Panc1 (cell line): ENCODE measurements at regions not wholly inside any gene's neighbourhood (a gene's known extent, or its start where the extent isn't known, plus 50 kb on each side); places are given as distances from the start of the nearest gene placed in this dataset.

Source experiments
- ATAC-seq: fragments of 200-7000 bp; cut with Tn5 transposase; 2 replicates; pipeline ENCODE4 v1.9.1; 2020; ENCODE audit warnings: mild to moderate bottlenecking, moderate library complexity
- BruUV-seq: library from RNA; stranded (reverse); fragments of 400-500 nt; replicated peaks from 2 replicates; lab custom pipeline; 2021; lab: Mats Ljungman, UMichigan
- CTCF ChIA-PET: fragments of 300-600 bp; sonication (Branson Sonifier 250); formaldehyde crosslinking; loops from one replicate; lab custom pipeline; 2022; ENCODE audit warnings: antibody characterized with exemption; lab: Charles Lee
- POLR2A ChIA-PET: fragments of 300-600 bp; sonication (Branson Sonifier 250); formaldehyde crosslinking; loops from one replicate; lab custom pipeline; 2022; ENCODE audit warnings: antibody characterized with exemption; lab: Charles Lee
- DNase-seq: peaks from one replicate; pipeline ENCODE4 v3.0.0-alpha.2; 2010; ENCODE audit warnings: low read depth, low spot score
- H3K27ac ChIP-seq: 2 replicates; pipeline ENCODE4 v1.5.1; 2011; ENCODE audit warnings: mild to moderate bottlenecking, low read length, inconsistent platforms
- H3K27me3 ChIP-seq: fragments of 200-500 bp; sonication (Bioruptor generic); 2 replicates; pipeline ENCODE4 v1.6.0; 2014; ENCODE audit warnings: low read length, inconsistent platforms; ENCODE audit not compliant: control insufficient read depth, insufficient read depth
- H3K36me3 ChIP-seq: fragments of 200-500 bp; sonication (Bioruptor generic); 2 replicates; pipeline ENCODE4 v1.5.1; 2014; ENCODE audit warnings: inconsistent platforms, mild to moderate bottlenecking, low read length, moderate library complexity; ENCODE audit not compliant: control insufficient read depth, insufficient read depth
- H3K4me1 ChIP-seq: 2 replicates; pipeline ENCODE4 v1.5.1; 2011; ENCODE audit warnings: inconsistent platforms, mild to moderate bottlenecking, low read length, moderate library complexity; ENCODE audit not compliant: control insufficient read depth, insufficient read depth
- H3K4me3 ChIP-seq, 2 experiments: 2 replicates each; pipeline ENCODE4 v1.5.1; 2011 to 2012; ENCODE audit warnings: low read depth in 2 of 2, low read length in 2 of 2, mild to moderate bottlenecking in 2 of 2, inconsistent platforms in 1 of 2, moderate library complexity in 1 of 2
- H3K9me3 ChIP-seq: fragments of 200-500 bp; sonication (Bioruptor generic); 2 replicates; pipeline ENCODE4 v1.5.1; 2014; ENCODE audit warnings: low read depth, mild to moderate bottlenecking, inconsistent platforms, low read length, moderate library complexity; ENCODE audit not compliant: control insufficient read depth, insufficient read depth
- CTCF ChIP-seq: fragments of 450-650 bp; IDR thresholded peaks from 2 replicates; pipeline ENCODE4 v1.5.1; 2017; ENCODE audit warnings: mild to moderate bottlenecking
- POLR2AphosphoS5 ChIP-seq: IDR thresholded peaks from 2 replicates; pipeline ENCODE4 v1.6.1; 2012; ENCODE audit warnings: mild to moderate bottlenecking, low read depth, low read length, moderate library complexity
- REST ChIP-seq, 2 experiments: IDR thresholded peaks; 2 replicates each; pipeline ENCODE4 v1.6.1; 2011 to 2012; ENCODE audit warnings: low read depth in 2 of 2, control low read depth in 1 of 2, low read length in 1 of 2, mild to moderate bottlenecking in 1 of 2, moderate library complexity in 1 of 2; ENCODE audit not compliant: insufficient read depth in 1 of 2
- SIN3A ChIP-seq: IDR thresholded peaks from 2 replicates; pipeline ENCODE4 v1.6.1; 2012; ENCODE audit warnings: low read depth, mild to moderate bottlenecking, low read length, moderate library complexity, borderline replicate concordance; ENCODE audit not compliant: insufficient read depth
- TCF7L2 ChIP-seq: IDR thresholded peaks from 2 replicates; pipeline ENCODE4 v1.6.1; 2011; ENCODE audit warnings: mild to moderate bottlenecking, low read depth, low read length, inconsistent platforms
- in situ Hi-C: cut with HindIII; loops from 2 replicates; pipeline ENCODE4 v1.10.0; 2016; ENCODE audit warnings: low sequenced_read_pairs, low pct_unique_long_range_greater_than_20kb
- intact Hi-C: fragments of 100-400 bp; cut with micrococcal nuclease; formaldehyde crosslinking; loops from one replicate; pipeline ENCODE4 v1.10.0; 2022; ENCODE audit not compliant: unreplicated experiment

GRCh38 chr2:125652280-125652679, 1003.7 kb upstream of the GYPC start:
- H3K9me3 ChIP-seq = no peaks in the 10 kb centered on the region
- BruUV-seq = no TSS peak
- no peaks in the 10 kb centered on the region for H3K4me1 ChIP-seq
- in situ Hi-C loops = no loop called here
- H3K4me3 ChIP-seq = no peak overlapping the region
- DNase-seq (no peak), ATAC-seq (no peak)
- POLR2A ChIA-PET = no interaction called here
- TF ChIP-seq POLR2AphosphoS5 (no peak), REST (IDR thresholded peaks at IDR 0.05; ENCODE audit: insufficient read depth in 1 of 2, low read depth in 2 of 2, low read length in 1 of 2) (no peak), TCF7L2 (no peak), SIN3A (no peak)
- no peak overlapping the region for H3K27ac ChIP-seq
- no peaks in the 10 kb centered on the region for H3K36me3 ChIP-seq
- no peaks in the 10 kb centered on the region for H3K27me3 ChIP-seq
- CTCF ChIA-PET = no interaction called here
- intact Hi-C loops = no loop called here

- ChIA-PET CTCF (no interaction called here), POLR2A (no interaction called here)
- intact Hi-C loops = no loop called here
- Histone ChIP-seq H3K27me3 (no peaks in the 10 kb centered on the region), H3K27ac (no peak overlapping the region), H3K4me1 (no peaks in the 10 kb centered on the region), H3K4me3 (no peak overlapping the region), H3K9me3 (no peaks in the 10 kb centered on the region), H3K36me3 (no peaks in the 10 kb centered on the region)
- TF ChIP-seq REST (IDR thresholded peaks at IDR 0.05; ENCODE audit: insufficient read depth in 1 of 2, low read depth in 2 of 2, low read length in 1 of 2) = no peak
- TF ChIP-seq CTCF = no peak
- no peak for TF ChIP-seq TCF7L2
- BruUV-seq = no TSS peak
- in situ Hi-C loops = no loop called here
- no peak for DNase-seq
- no peak for ATAC-seq
These were observed 1001.7 kb upstream of the GYPC start for GRCh38 chr2:125654226-125654625.
